ENCODE measurements at regions not wholly inside any gene's neighbourhood (a gene's known extent, or its start where the extent isn't known, plus 50 kb on each side); places are given as distances from the start of the nearest gene placed in this dataset.

- Histone ChIP-seq H3K9me3 (ENCODE audit: control insufficient read depth in 2 of 2, insufficient read depth in 1 of 2, low read depth in 1 of 2, low read length in 1 of 2) (no peaks in the 10 kb centered on the region), H3K36me3 (ENCODE audit: control insufficient read depth in 2 of 2, insufficient read depth in 2 of 2, low read length in 1 of 2) (no peaks in the 10 kb centered on the region), H3K27ac (ENCODE audit: low read depth in 2 of 2, low read length in 1 of 2) (no peak overlapping the region), H3K4me3 (ENCODE audit: low read depth in 1 of 2, low read length in 2 of 2) (no peak overlapping the region), H3K27me3 (ENCODE audit: control insufficient read depth in 1 of 2, insufficient read depth in 2 of 2, low read length in 2 of 2) (no peaks in the 10 kb centered on the region), H3K4me1 (ENCODE audit: control insufficient read depth in 2 of 2, insufficient read depth in 2 of 2, low read length in 1 of 2) (no peaks in the 10 kb centered on the region)
- 30 to 52% methylated on average over 2 of the region's 2 CpGs for WGBS, 2 donors
Measured at GRCh38 chrX:4881277-4881676, 1167.8 kb upstream of the PRKX start.

GRCh38 chrX:4878640-4879039, 1165.2 kb upstream of the PRKX start:
- Histone ChIP-seq H3K27me3 (ENCODE audit: control insufficient read depth in 1 of 2, insufficient read depth in 2 of 2, low read length in 2 of 2) (no peaks in the 10 kb centered on the region), H3K4me3 (ENCODE audit: low read depth in 1 of 2, low read length in 2 of 2) (no peak overlapping the region), H3K27ac (ENCODE audit: low read depth in 2 of 2, low read length in 1 of 2) (no peak overlapping the region), H3K4me1 (ENCODE audit: control insufficient read depth in 2 of 2, insufficient read depth in 2 of 2, low read length in 1 of 2) (no peaks in the 10 kb centered on the region), H3K36me3 (ENCODE audit: control insufficient read depth in 2 of 2, insufficient read depth in 2 of 2, low read length in 1 of 2) (no peaks in the 10 kb centered on the region), H3K9me3 (ENCODE audit: control insufficient read depth in 2 of 2, insufficient read depth in 1 of 2, low read depth in 1 of 2, low read length in 1 of 2) (no peaks in the 10 kb centered on the region)
- WGBS, 2 donors: 78% methylated on average over 3 of the region's 3 CpGs

GRCh38 chrX:4876268-4876667, 1162.8 kb upstream of the PRKX start:
- Histone ChIP-seq H3K36me3 (ENCODE audit: control insufficient read depth in 2 of 2, insufficient read depth in 2 of 2, low read length in 1 of 2) (no peaks in the 10 kb centered on the region), H3K9me3 (ENCODE audit: control insufficient read depth in 2 of 2, insufficient read depth in 1 of 2, low read depth in 1 of 2, low read length in 1 of 2) (no peaks in the 10 kb centered on the region), H3K27me3 (ENCODE audit: control insufficient read depth in 1 of 2, insufficient read depth in 2 of 2, low read length in 2 of 2) (no peaks in the 10 kb centered on the region), H3K4me3 (ENCODE audit: low read depth in 1 of 2, low read length in 2 of 2) (no peak overlapping the region), H3K4me1 (ENCODE audit: control insufficient read depth in 2 of 2, insufficient read depth in 2 of 2, low read length in 1 of 2) (no peaks in the 10 kb centered on the region), H3K27ac (ENCODE audit: low read depth in 2 of 2, low read length in 1 of 2) (no peak overlapping the region)
- WGBS, 2 donors: 78 to 81% methylated on average over 3 of the region's 3 CpGs

GRCh38 chrX:4851534-4851933, 1138.1 kb upstream of the PRKX start:
- no peak overlapping the region for H3K27ac ChIP-seq (ENCODE audit: low read depth in 2 of 2, low read length in 1 of 2)
- no peaks in the 10 kb centered on the region for H3K9me3 ChIP-seq (ENCODE audit: control insufficient read depth in 2 of 2, insufficient read depth in 1 of 2, low read depth in 1 of 2, low read length in 1 of 2)
- 92 to 97% methylated on average over 2 of the region's 2 CpGs for WGBS, 2 donors
- H3K4me3 ChIP-seq (ENCODE audit: low read depth in 1 of 2, low read length in 2 of 2): no peak overlapping the region
- H3K27me3 ChIP-seq (ENCODE audit: control insufficient read depth in 1 of 2, insufficient read depth in 2 of 2, low read length in 2 of 2): no peaks in the 10 kb centered on the region
- H3K4me1 ChIP-seq (ENCODE audit: control insufficient read depth in 2 of 2, insufficient read depth in 2 of 2, low read length in 1 of 2): no peaks in the 10 kb centered on the region
- H3K36me3 ChIP-seq (ENCODE audit: control insufficient read depth in 2 of 2, insufficient read depth in 2 of 2, low read length in 1 of 2): no peaks in the 10 kb centered on the region

GRCh38 chrX:4850312-4850711, 1136.9 kb upstream of the PRKX start:
- no peaks in the 10 kb centered on the region for H3K4me1 ChIP-seq (ENCODE audit: control insufficient read depth in 2 of 2, insufficient read depth in 2 of 2, low read length in 1 of 2)
- H3K36me3 ChIP-seq (ENCODE audit: control insufficient read depth in 2 of 2, insufficient read depth in 2 of 2, low read length in 1 of 2): no peaks in the 10 kb centered on the region
- no peaks in the 10 kb centered on the region for H3K9me3 ChIP-seq (ENCODE audit: control insufficient read depth in 2 of 2, insufficient read depth in 1 of 2, low read depth in 1 of 2, low read length in 1 of 2)
- whole genome bisulfite sequencing, 2 donors: 88 to 90% methylated on average over 4 of the region's 4 CpGs
- H3K4me3 ChIP-seq (ENCODE audit: low read depth in 1 of 2, low read length in 2 of 2): no peak overlapping the region
- H3K27ac ChIP-seq (ENCODE audit: low read depth in 2 of 2, low read length in 1 of 2): no peak overlapping the region
- no peaks in the 10 kb centered on the region for H3K27me3 ChIP-seq (ENCODE audit: control insufficient read depth in 1 of 2, insufficient read depth in 2 of 2, low read length in 2 of 2)

GRCh38 chrX:4844376-4844775, 1130.9 kb upstream of the PRKX start:
- 57 to 63% methylated on average over 4 of the region's 4 CpGs for WGBS, 2 donors
- Histone ChIP-seq H3K9me3 (ENCODE audit: control insufficient read depth in 2 of 2, insufficient read depth in 1 of 2, low read depth in 1 of 2, low read length in 1 of 2) (no peaks in the 10 kb centered on the region), H3K36me3 (ENCODE audit: control insufficient read depth in 2 of 2, insufficient read depth in 2 of 2, low read length in 1 of 2) (no peaks in the 10 kb centered on the region), H3K27me3 (ENCODE audit: control insufficient read depth in 1 of 2, insufficient read depth in 2 of 2, low read length in 2 of 2) (no peaks in the 10 kb centered on the region), H3K4me3 (ENCODE audit: low read depth in 1 of 2, low read length in 2 of 2) (no peak overlapping the region), H3K27ac (ENCODE audit: low read depth in 2 of 2, low read length in 1 of 2) (no peak overlapping the region), H3K4me1 (ENCODE audit: control insufficient read depth in 2 of 2, insufficient read depth in 2 of 2, low read length in 1 of 2) (no peaks in the 10 kb centered on the region)

- 32 to 34% methylated on average over 2 of the region's 2 CpGs for WGBS, 2 donors
- Histone ChIP-seq H3K27me3 (ENCODE audit: control insufficient read depth in 1 of 2, insufficient read depth in 2 of 2, low read length in 2 of 2) (no peaks in the 10 kb centered on the region), H3K36me3 (ENCODE audit: control insufficient read depth in 2 of 2, insufficient read depth in 2 of 2, low read length in 1 of 2) (no peaks in the 10 kb centered on the region)
Measured at GRCh38 chrX:4841216-4841745, 1127.8 kb upstream of the PRKX start.

GRCh38 chrX:4831574-4831973, 1118.1 kb upstream of the PRKX start:
- Histone ChIP-seq H3K9me3 (ENCODE audit: control insufficient read depth in 2 of 2, insufficient read depth in 1 of 2, low read depth in 1 of 2, low read length in 1 of 2) (peaks cover 0 to 2% of the 10 kb centered on the region in 2 donors), H3K27ac (ENCODE audit: low read depth in 2 of 2, low read length in 1 of 2) (no peak overlapping the region), H3K36me3 (ENCODE audit: control insufficient read depth in 2 of 2, insufficient read depth in 2 of 2, low read length in 1 of 2) (no peaks in the 10 kb centered on the region), H3K4me1 (ENCODE audit: control insufficient read depth in 2 of 2, insufficient read depth in 2 of 2, low read length in 1 of 2) (no peaks in the 10 kb centered on the region), H3K4me3 (ENCODE audit: low read depth in 1 of 2, low read length in 2 of 2) (no peak overlapping the region), H3K27me3 (ENCODE audit: control insufficient read depth in 1 of 2, insufficient read depth in 2 of 2, low read length in 2 of 2) (no peaks in the 10 kb centered on the region)
- 61 to 68% methylated on average over 1 of the region's 1 CpG for WGBS, 2 donors

More at GRCh38 chrX:4841216-4841745, 1127.8 kb upstream of the PRKX start:
- Histone ChIP-seq H3K9me3 (ENCODE audit: control insufficient read depth in 2 of 2, insufficient read depth in 1 of 2, low read depth in 1 of 2, low read length in 1 of 2) (no peaks in the 10 kb centered on the region), H3K27ac (ENCODE audit: low read depth in 2 of 2, low read length in 1 of 2) (no peak overlapping the region), H3K4me1 (ENCODE audit: control insufficient read depth in 2 of 2, insufficient read depth in 2 of 2, low read length in 1 of 2) (no peaks in the 10 kb centered on the region), H3K4me3 (ENCODE audit: low read depth in 1 of 2, low read length in 2 of 2) (no peak overlapping the region)

GRCh38 chrX:4830880-4831557, 1117.6 kb upstream of the PRKX start:
- peaks cover 0 to 2% of the 10 kb centered on the region in 2 donors for H3K9me3 ChIP-seq (ENCODE audit: control insufficient read depth in 2 of 2, insufficient read depth in 1 of 2, low read depth in 1 of 2, low read length in 1 of 2)
- H3K4me1 ChIP-seq (ENCODE audit: control insufficient read depth in 2 of 2, insufficient read depth in 2 of 2, low read length in 1 of 2): no peaks in the 10 kb centered on the region
- no peak overlapping the region for H3K4me3 ChIP-seq (ENCODE audit: low read depth in 1 of 2, low read length in 2 of 2)
- 51 to 52% methylated on average over 9 of the region's 9 CpGs for WGBS, 2 donors
- H3K27me3 ChIP-seq (ENCODE audit: control insufficient read depth in 1 of 2, insufficient read depth in 2 of 2, low read length in 2 of 2): no peaks in the 10 kb centered on the region
- H3K36me3 ChIP-seq (ENCODE audit: control insufficient read depth in 2 of 2, insufficient read depth in 2 of 2, low read length in 1 of 2): no peaks in the 10 kb centered on the region
- H3K27ac ChIP-seq (ENCODE audit: low read depth in 2 of 2, low read length in 1 of 2): no peak overlapping the region

GRCh38 chrX:4825550-4825949, 1112.1 kb upstream of the PRKX start:
- Histone ChIP-seq H3K9me3 (ENCODE audit: control insufficient read depth in 2 of 2, insufficient read depth in 1 of 2, low read depth in 1 of 2, low read length in 1 of 2) (no peaks in the 10 kb centered on the region), H3K4me3 (ENCODE audit: low read depth in 1 of 2, low read length in 2 of 2) (no peak overlapping the region), H3K27me3 (ENCODE audit: control insufficient read depth in 1 of 2, insufficient read depth in 2 of 2, low read length in 2 of 2) (no peaks in the 10 kb centered on the region), H3K4me1 (ENCODE audit: control insufficient read depth in 2 of 2, insufficient read depth in 2 of 2, low read length in 1 of 2) (no peaks in the 10 kb centered on the region), H3K36me3 (ENCODE audit: control insufficient read depth in 2 of 2, insufficient read depth in 2 of 2, low read length in 1 of 2) (no peaks in the 10 kb centered on the region), H3K27ac (ENCODE audit: low read depth in 2 of 2, low read length in 1 of 2) (no peak overlapping the region)
- 54 to 69% methylated on average over 3 of the region's 3 CpGs for WGBS, 2 donors

All from esophagus (tissue), 2 donors.